Gastrocnemius medialis (tissue), 4 donors: ENCODE measurements at regions not wholly inside any gene's neighbourhood (a gene's known extent, or its start where the extent isn't known, plus 50 kb on each side); places are given as distances from the start of the nearest gene placed in this dataset.

Experiments
- ATAC-seq, 2 donors: fragments of 150-250 bp; one replicate each; pipeline ENCODE4 v1.9.1; 2016
- DNase-seq, 2 donors: peaks; one replicate each; pipeline ENCODE4 v3.0.0-alpha.2; 2019
- H3K27ac ChIP-seq, 4 donors: fragments of 200-600 bp; sonication (generic); 1 replicate in 1 of 4; 2 replicates in 3 of 4; pipeline ENCODE4 v1.5.1; 2016 to 2018; ENCODE audit warnings: mild to moderate bottlenecking in 2 of 4, moderate library complexity in 1 of 4
- H3K27me3 ChIP-seq, 3 donors: fragments of 200-600 bp; sonication (generic) in 2 of 3; 1 replicate in 1 of 3; 2 replicates in 2 of 3; pipeline versions ENCODE4 v1.5.1 to v1.6.0; 2016 to 2019; ENCODE audit warnings: mild to moderate bottlenecking in 1 of 3, moderate library complexity in 1 of 3
- H3K36me3 ChIP-seq, 2 donors: fragments of 200-600 bp; sonication (generic) in 1 of 2; one replicate each; pipeline ENCODE4 v1.5.1; 2017 to 2018
- H3K4me1 ChIP-seq, 2 donors: fragments of 200-600 bp; sonication (generic) in 1 of 2; one replicate each; pipeline ENCODE4 v1.5.1; 2016 to 2017; ENCODE audit warnings: mild to moderate bottlenecking in 2 of 2
- H3K4me3 ChIP-seq, 4 donors: fragments of 200-600 bp; sonication (generic) in 3 of 4; 1 replicate in 1 of 4; 2 replicates in 3 of 4; pipeline ENCODE4 v1.5.1; 2016 to 2019; ENCODE audit warnings: mild to moderate bottlenecking in 2 of 4
- H3K9me3 ChIP-seq, 3 donors: fragments of 200-600 bp; sonication (generic) in 2 of 3; 1 replicate in 1 of 3; 2 replicates in 2 of 3; pipeline ENCODE4 v1.5.1; 2016 to 2019
- POLR2A ChIP-seq, 2 donors: fragments of 450-650 bp; IDR thresholded peaks; one replicate each; pipeline ENCODE4 v1.6.1; 2017; ENCODE audit warnings: antibody characterized with exemption in 2 of 2, mild to moderate bottlenecking in 2 of 2, moderate library complexity in 2 of 2
- in situ Hi-C, 4 donors: fragments of 200-750 bp; cut with MboI; loops; one replicate each; pipeline versions ENCODE4 v1.15.0 to v1.8.0; 2017; ENCODE audit warnings: low sequenced_read_pairs in 4 of 4
- intact Hi-C: fragments of 100-400 bp; cut with DNase I; formaldehyde crosslinking; loops from one replicate; pipeline ENCODE4 v1.15.1; 2023; ENCODE audit warnings: low total_unique reads
- TF ChIP-seq, protein P1 (sequence below), 5 experiments: fragments of 450-650 bp in 3 of 5; fragments of 200-600 bp in 2 of 5; sonication (generic) in 2 of 5; IDR thresholded peaks in 4 of 5; conservative IDR thresholded peaks in 1 of 5; 1 replicate in 4 of 5; 2 replicates in 1 of 5; pipeline ENCODE4 v1.5.1; 2016 to 2019; ENCODE audit warnings: antibody characterized with exemption in 5 of 5, mild to moderate bottlenecking in 3 of 5, moderate library complexity in 3 of 5

DNA sequence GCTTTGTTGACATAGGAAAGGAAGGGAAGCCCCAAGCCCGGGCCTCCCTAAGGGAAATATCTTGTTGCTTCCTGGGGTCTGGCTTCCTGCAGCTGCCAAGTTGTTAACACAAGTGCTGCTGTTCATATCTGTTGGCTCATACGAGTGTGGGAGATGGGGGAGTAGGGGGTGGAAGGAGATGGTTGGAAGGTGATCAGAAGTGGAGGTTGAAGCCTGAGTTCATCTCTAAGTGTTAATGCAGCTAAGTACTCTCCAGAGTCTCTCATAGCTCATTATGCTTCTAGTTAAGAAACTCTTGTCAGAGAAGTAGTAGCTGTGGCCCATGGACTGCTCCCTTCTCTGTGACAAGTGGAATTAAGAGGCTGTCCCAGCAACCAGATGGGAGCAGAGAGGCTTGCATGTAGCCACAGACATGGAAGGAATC, 319.2 kb upstream of the SPAG17 start:
- no peaks in the 10 kb centered on the region for H3K36me3 ChIP-seq
- peak overlapping the region; percentile 67 to 85 (median 76) for H3K27ac ChIP-seq
- H3K4me1 ChIP-seq, result peaks cover 28 to 31% of the 10 kb centered on the region in 2 donors
- ATAC-seq (peak; percentile 65 to 71), DNase-seq (no peak)
- H3K27me3 ChIP-seq, result no peaks in the 10 kb centered on the region
- in situ Hi-C loops (no loop called here), intact Hi-C loops (loop anchor here (10.0 kb wide), 1 partner anchor 109 kb away; no protein-coding TSS in a partner anchor)
- no peaks in the 10 kb centered on the region for H3K9me3 ChIP-seq
- TF ChIP-seq, protein P1, sequence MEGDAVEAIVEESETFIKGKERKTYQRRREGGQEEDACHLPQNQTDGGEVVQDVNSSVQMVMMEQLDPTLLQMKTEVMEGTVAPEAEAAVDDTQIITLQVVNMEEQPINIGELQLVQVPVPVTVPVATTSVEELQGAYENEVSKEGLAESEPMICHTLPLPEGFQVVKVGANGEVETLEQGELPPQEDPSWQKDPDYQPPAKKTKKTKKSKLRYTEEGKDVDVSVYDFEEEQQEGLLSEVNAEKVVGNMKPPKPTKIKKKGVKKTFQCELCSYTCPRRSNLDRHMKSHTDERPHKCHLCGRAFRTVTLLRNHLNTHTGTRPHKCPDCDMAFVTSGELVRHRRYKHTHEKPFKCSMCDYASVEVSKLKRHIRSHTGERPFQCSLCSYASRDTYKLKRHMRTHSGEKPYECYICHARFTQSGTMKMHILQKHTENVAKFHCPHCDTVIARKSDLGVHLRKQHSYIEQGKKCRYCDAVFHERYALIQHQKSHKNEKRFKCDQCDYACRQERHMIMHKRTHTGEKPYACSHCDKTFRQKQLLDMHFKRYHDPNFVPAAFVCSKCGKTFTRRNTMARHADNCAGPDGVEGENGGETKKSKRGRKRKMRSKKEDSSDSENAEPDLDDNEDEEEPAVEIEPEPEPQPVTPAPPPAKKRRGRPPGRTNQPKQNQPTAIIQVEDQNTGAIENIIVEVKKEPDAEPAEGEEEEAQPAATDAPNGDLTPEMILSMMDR (IDR thresholded peaks at IDR 0.05 in 4 of 5, conservative IDR thresholded peaks at IDR 0.05 in 1 of 5), result no peak
- no peak for TF ChIP-seq POLR2A (IDR thresholded peaks at IDR 0.05)
- no peak overlapping the region for H3K4me3 ChIP-seq

DNA sequence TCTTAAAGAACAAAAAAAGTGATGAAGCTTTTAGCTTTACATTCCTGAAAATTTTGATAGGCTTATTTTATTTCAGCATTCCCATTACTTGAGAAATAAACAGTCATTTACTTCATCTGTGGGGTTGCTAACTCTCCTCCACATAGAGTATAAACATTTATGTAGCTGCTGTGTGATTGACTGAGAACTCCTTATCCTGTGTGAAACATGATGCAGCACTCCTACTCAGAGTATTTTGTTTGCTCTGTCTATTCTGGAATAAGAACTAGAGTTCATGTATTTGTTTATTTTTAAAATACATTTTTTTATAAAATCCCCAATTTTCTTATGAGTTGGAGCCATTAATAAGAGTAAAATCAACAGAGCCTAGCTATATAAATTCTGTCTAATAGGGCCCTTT, 318.7 kb upstream of the SPAG17 start:
- Histone ChIP-seq H3K9me3 (no peaks in the 10 kb centered on the region), H3K36me3 (no peaks in the 10 kb centered on the region), H3K4me3 (no peak overlapping the region), H3K27ac (peak overlapping the region; percentile 67 to 85 (median 76)), H3K27me3 (no peaks in the 10 kb centered on the region), H3K4me1 (peaks cover 28 to 31% of the 10 kb centered on the region in 2 donors)
- in situ Hi-C loops, result no loop called here
- intact Hi-C loops, result loop anchor here (10.0 kb wide), 1 partner anchor 109 kb away; no protein-coding TSS in a partner anchor
- ATAC-seq (peak in 1 of 2 donors; percentile 35), DNase-seq (no peak)
- TF ChIP-seq, protein P1 (IDR thresholded peaks at IDR 0.05 in 4 of 5, conservative IDR thresholded peaks at IDR 0.05 in 1 of 5), result no peak
- no peak for TF ChIP-seq POLR2A (IDR thresholded peaks at IDR 0.05)

DNA sequence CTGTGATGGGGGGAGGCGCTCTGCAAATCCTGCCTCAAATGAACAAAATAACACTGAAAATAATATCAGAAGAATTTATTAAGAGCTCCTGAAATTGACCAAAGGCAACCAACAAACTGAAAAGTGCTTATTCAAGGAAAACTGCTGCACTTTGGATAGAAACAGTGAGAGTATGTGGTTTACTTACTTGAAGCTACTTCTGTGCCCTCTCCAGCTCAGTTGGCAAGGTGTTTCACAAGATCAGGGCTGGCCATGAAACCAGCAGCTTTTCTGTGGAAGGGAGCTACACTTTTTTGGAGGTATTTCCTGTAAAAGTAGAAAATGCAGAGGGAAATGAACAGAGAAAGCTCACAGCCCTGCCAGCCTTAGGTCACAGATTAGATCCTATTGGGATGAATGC, 310.0 kb upstream of the SPAG17 start:
- ATAC-seq, result no peak
- Histone ChIP-seq H3K27ac (no peak overlapping the region), H3K4me3 (no peak overlapping the region), H3K4me1 (no peaks in the 10 kb centered on the region), H3K36me3 (no peaks in the 10 kb centered on the region), H3K27me3 (no peaks in the 10 kb centered on the region), H3K9me3 (no peaks in the 10 kb centered on the region)
- in situ Hi-C loops, result no loop called here
- no peak for DNase-seq
- TF ChIP-seq, protein P1 (IDR thresholded peaks at IDR 0.05 in 4 of 5, conservative IDR thresholded peaks at IDR 0.05 in 1 of 5), result no peak
- TF ChIP-seq POLR2A (IDR thresholded peaks at IDR 0.05), result no peak
- intact Hi-C loops, result no loop called here

DNA sequence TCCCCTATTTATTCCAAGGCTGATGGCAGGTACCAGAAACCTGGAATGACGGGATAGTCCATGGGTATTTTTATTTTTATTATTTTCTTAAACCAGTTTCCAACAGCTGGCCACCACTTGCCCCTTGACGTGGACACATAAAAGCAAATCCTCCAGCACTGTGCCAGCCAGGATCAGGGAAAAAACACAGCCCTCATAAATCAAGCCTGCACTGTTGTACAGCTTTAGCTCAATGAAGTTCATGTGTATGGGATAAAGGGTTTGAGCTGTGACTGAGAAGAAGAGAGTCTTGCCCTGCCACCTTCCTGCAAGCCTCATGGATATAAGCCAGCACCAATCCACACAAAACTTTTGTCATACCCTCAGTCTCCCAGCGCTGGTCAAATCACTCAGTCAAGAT, 303.8 kb upstream of the SPAG17 start:
- in situ Hi-C loops (no loop called here), intact Hi-C loops (no loop called here)
- no peak for ATAC-seq
- DNase-seq, result no peak
- H3K27ac ChIP-seq, result no peak overlapping the region
- H3K27me3 ChIP-seq, result no peaks in the 10 kb centered on the region
- H3K4me3 ChIP-seq, result no peak overlapping the region
- no peaks in the 10 kb centered on the region for H3K4me1 ChIP-seq
- no peaks in the 10 kb centered on the region for H3K9me3 ChIP-seq
- TF ChIP-seq, protein P1 (IDR thresholded peaks at IDR 0.05 in 4 of 5, conservative IDR thresholded peaks at IDR 0.05 in 1 of 5), result no peak
- no peak for TF ChIP-seq POLR2A (IDR thresholded peaks at IDR 0.05)
- H3K36me3 ChIP-seq, result no peaks in the 10 kb centered on the region

DNA sequence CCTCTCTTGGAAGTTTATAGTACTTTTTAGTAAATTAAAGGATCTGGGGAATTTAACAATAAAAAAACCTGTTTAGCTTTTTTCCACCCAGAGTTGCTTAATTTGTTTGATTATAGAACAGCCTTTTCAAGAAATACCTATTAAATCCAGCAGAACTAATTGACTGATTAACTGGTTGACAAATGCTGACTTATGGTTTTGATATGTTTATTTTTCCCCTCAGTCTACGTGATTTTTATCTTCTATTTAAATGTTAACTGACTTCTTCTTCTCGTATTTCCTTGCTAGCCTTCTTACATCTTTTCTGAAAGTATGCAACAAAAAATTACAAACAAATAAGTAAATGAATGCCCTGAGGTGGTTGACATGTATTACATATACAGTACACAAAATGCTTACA, 302.9 kb upstream of the SPAG17 start:
- Histone ChIP-seq H3K27ac (no peak overlapping the region), H3K36me3 (no peaks in the 10 kb centered on the region), H3K9me3 (no peaks in the 10 kb centered on the region), H3K27me3 (no peaks in the 10 kb centered on the region), H3K4me1 (no peaks in the 10 kb centered on the region), H3K4me3 (no peak overlapping the region)
- no peak for DNase-seq
- no peak for TF ChIP-seq POLR2A (IDR thresholded peaks at IDR 0.05)
- TF ChIP-seq, protein P1 (IDR thresholded peaks at IDR 0.05 in 4 of 5, conservative IDR thresholded peaks at IDR 0.05 in 1 of 5), result no peak
- in situ Hi-C loops (no loop called here), intact Hi-C loops (no loop called here)
- no peak for ATAC-seq
